SK-N-SH (cell line): ENCODE measurements at regions not wholly inside any gene's neighbourhood (a gene's known extent, or its start where the extent isn't known, plus 50 kb on each side); places are given as distances from the start of the nearest gene placed in this dataset.

Source experiments
- CTCF ChIA-PET: fragments of 300-600, 350-600 bp; formaldehyde crosslinking; extraction: SDS; loops from one replicate; lab custom pipeline; 2021; lab: Yijun Ruan, JAX
- POLR2A ChIA-PET: fragments of 350-600 bp; sonication (Branson Sonifier 250); formaldehyde crosslinking; extraction: SDS; loops from one replicate; lab custom pipeline; 2020; ENCODE audit warnings: antibody characterized with exemption, inconsistent platforms; lab: Yijun Ruan, JAX
- DNase-seq: peaks from one replicate; pipeline ENCODE4 v3.0.0; 2012
- H2AFZ ChIP-seq: fragments of 200-600 bp; sonication (generic); 2 replicates; pipeline ENCODE4 v1.8.1; 2016; ENCODE audit warnings: antibody characterized with exemption, mild to moderate bottlenecking, low read depth
- H3F3A ChIP-seq: fragments of 200-600 bp; sonication (generic); replicated peaks from 2 replicates; pipeline ENCODE3; 2016; ENCODE audit warnings: antibody characterized with exemption, mild to moderate bottlenecking; ENCODE audit not compliant: insufficient read depth
- H3K27ac ChIP-seq, 2 experiments: fragments of 200-500 bp in 1 of 2; fragments of 200-600 bp in 1 of 2; sonication (Bioruptor generic) in 1 of 2; sonication (generic), shearing (Covaris generic) in 1 of 2; 2 replicates each; pipeline versions ENCODE4 v1.5.1 to v1.6.1; 2014 to 2016; ENCODE audit warnings: low read depth in 2 of 2, inconsistent platforms in 1 of 2, low read length in 1 of 2, mild to moderate bottlenecking in 1 of 2, mixed read lengths in 1 of 2
- H3K27me3 ChIP-seq: fragments of 200-600 bp; sonication (generic), shearing (Covaris generic); 2 replicates; pipeline ENCODE4 v1.6.1; 2016; ENCODE audit warnings: mixed run types; ENCODE audit not compliant: insufficient read depth
- H3K36me3 ChIP-seq, 2 experiments: fragments of 200-500 bp in 1 of 2; fragments of 200-600 bp in 1 of 2; sonication (Bioruptor generic) in 1 of 2; sonication (generic) in 1 of 2; replicated peaks in 1 of 2; 2 replicates each; pipeline versions ENCODE3 to v1.5.1; 2014 to 2016; ENCODE audit warnings: low read length in 1 of 2, mild to moderate bottlenecking in 1 of 2; ENCODE audit not compliant: insufficient read depth in 2 of 2, control insufficient read depth in 1 of 2
- H3K4me1 ChIP-seq, 2 experiments: fragments of 200-500 bp in 1 of 2; fragments of 200-600 bp in 1 of 2; sonication (Bioruptor generic) in 1 of 2; sonication (generic), shearing (Covaris generic) in 1 of 2; 2 replicates each; pipeline versions ENCODE4 v1.5.1 to v1.6.1; 2014 to 2016; ENCODE audit warnings: low read depth in 1 of 2, low read length in 1 of 2, mixed run types in 1 of 2; ENCODE audit not compliant: insufficient read depth in 2 of 2, control insufficient read depth in 1 of 2
- H3K4me2 ChIP-seq: fragments of 200-600 bp; sonication (generic), shearing (Covaris generic); 2 replicates; pipeline ENCODE4 v1.6.1; 2017; ENCODE audit warnings: mixed run types
- H3K4me3 ChIP-seq, 2 experiments: fragments of 200-500 bp in 1 of 2; fragments of 200-600 bp in 1 of 2; sonication (Bioruptor generic) in 1 of 2; sonication (generic), shearing (Covaris generic) in 1 of 2; 2 replicates each; pipeline versions ENCODE4 v1.5.1 to v1.8.1; 2014 to 2016; ENCODE audit warnings: low read depth in 2 of 2, inconsistent platforms in 1 of 2, low read length in 1 of 2, mild to moderate bottlenecking in 1 of 2, mixed read lengths in 1 of 2, moderate library complexity in 1 of 2
- H3K79me2 ChIP-seq: fragments of 200-600 bp; sonication (generic); 2 replicates; pipeline ENCODE4 v1.8.1; 2017; ENCODE audit warnings: mild to moderate bottlenecking; ENCODE audit not compliant: insufficient read depth
- H3K9ac ChIP-seq: fragments of 200-600 bp; sonication (generic); 2 replicates; pipeline ENCODE4 v1.6.1; 2017; ENCODE audit warnings: mixed run types
- H3K9me2 ChIP-seq: fragments of 200-600 bp; sonication (generic); 2 replicates; pipeline ENCODE4 v1.6.1; 2017; ENCODE audit warnings: mixed run types
- H3K9me3 ChIP-seq: fragments of 200-600 bp; sonication (generic); 2 replicates; pipeline ENCODE4 v1.6.1; 2017; ENCODE audit warnings: mixed run types, mild to moderate bottlenecking, moderate library complexity
- H4K20me1 ChIP-seq: fragments of 200-600 bp; sonication (generic); 2 replicates; pipeline ENCODE4 v1.6.1; 2017; ENCODE audit warnings: mild to moderate bottlenecking, mixed run types; ENCODE audit not compliant: insufficient read depth
- CHD2 ChIP-seq: fragments of 150-350 bp; IDR thresholded peaks from 2 replicates; pipeline ENCODE4 v1.6.1; 2018; ENCODE audit warnings: low read length; ENCODE audit not compliant: partially characterized antibody
- CTCF ChIP-seq: fragments of 200-600 bp; sonication (generic); IDR thresholded peaks from 2 replicates; pipeline ENCODE4 v1.6.1; 2017; ENCODE audit warnings: antibody characterized with exemption, mild to moderate bottlenecking, moderate library complexity
- ELF1 ChIP-seq: IDR thresholded peaks from 2 replicates; pipeline ENCODE4 v1.4.0; 2012
- FOSL2 ChIP-seq: IDR thresholded peaks from 2 replicates; pipeline ENCODE4 v1.4.0; 2012; ENCODE audit warnings: low read depth, mild to moderate bottlenecking, moderate library complexity, borderline replicate concordance
- FOXJ3 ChIP-seq: sonication (generic); formaldehyde crosslinking; IDR thresholded peaks from 2 replicates; pipeline ENCODE4 v1.5.1; 2020; ENCODE audit warnings: mild to moderate bottlenecking, missing genetic modification reagents
- GABPA ChIP-seq: IDR thresholded peaks from 2 replicates; pipeline ENCODE4 v1.4.0; 2012; ENCODE audit warnings: low read depth, mild to moderate bottlenecking
- GATA2 ChIP-seq: sonication (generic); formaldehyde crosslinking; IDR thresholded peaks from 2 replicates; pipeline ENCODE4 v1.5.0; 2020; ENCODE audit warnings: mild to moderate bottlenecking, missing genetic modification reagents
- JUND ChIP-seq: IDR thresholded peaks from 2 replicates; pipeline ENCODE4 v1.4.0; 2012
- MAX ChIP-seq: IDR thresholded peaks from 2 replicates; pipeline ENCODE4 v1.4.0; 2012; ENCODE audit warnings: low read depth
- MXI1 ChIP-seq: IDR thresholded peaks from 2 replicates; pipeline ENCODE4 v1.6.1; 2012; ENCODE audit warnings: mild to moderate bottlenecking, low read depth, low read length, improper control_type of control experiment
- RAD21 ChIP-seq: IDR thresholded peaks from 2 replicates; pipeline ENCODE4 v1.6.1; 2012; ENCODE audit warnings: mild to moderate bottlenecking, low read length
- SMC3 ChIP-seq: IDR thresholded peaks from 2 replicates; pipeline ENCODE4 v1.6.1; 2012; ENCODE audit warnings: low read depth, low read length, improper control_type of control experiment
- TCF12 ChIP-seq: IDR thresholded peaks from 2 replicates; pipeline ENCODE4 v1.4.0; 2012
- TEAD4 ChIP-seq: IDR thresholded peaks from 2 replicates; pipeline ENCODE4 v1.4.0; 2012; ENCODE audit warnings: mild to moderate bottlenecking, borderline replicate concordance; ENCODE audit not compliant: insufficient read depth
- USF1 ChIP-seq: IDR thresholded peaks from 2 replicates; pipeline ENCODE4 v1.4.0; 2012; ENCODE audit warnings: low read depth, borderline replicate concordance
- USF2 ChIP-seq: fragments of 150-350 bp; IDR thresholded peaks from 2 replicates; pipeline ENCODE4 v1.6.1; 2017; ENCODE audit warnings: antibody characterized with exemption, low read length, low read depth, borderline replicate concordance
- YY1 ChIP-seq: IDR thresholded peaks from 2 replicates; pipeline ENCODE4 v1.4.0; 2012; ENCODE audit warnings: low read depth, mild to moderate bottlenecking
- ZBTB33 ChIP-seq: IDR thresholded peaks from 2 replicates; pipeline ENCODE4 v1.4.0; 2012; ENCODE audit warnings: low read depth, borderline replicate concordance
- WGBS: methylation state at CpG from one replicate; pipeline ENCODE4 v1.1.6; 2017; ENCODE audit warnings: low lambda C conversion rate; 5-methylcytosine and 5-hydroxymethylcytosine counted together

GRCh38 chr17:56096026-56096810 is 57.1 kb upstream of the ANKFN1 start:
- Histone ChIP-seq H3K79me2 (no peaks in the 10 kb centered on the region), H2AFZ (no peak overlapping the region), H3K9me2 (no peaks in the 10 kb centered on the region), H3K4me2 (no peak overlapping the region), H3K4me1 (no peaks in the 10 kb centered on the region), H3K9me3 (no peaks in the 10 kb centered on the region), H4K20me1 (no peaks in the 10 kb centered on the region), H3K36me3 (no peaks in the 10 kb centered on the region), H3K27me3 (0 out of 2 replicates have a peak, but pooled peaks cover 5% of the 10 kb centered on the region), H3F3A (no peaks in the 10 kb centered on the region), H3K4me3 (no peak overlapping the region), H3K27ac (no peak overlapping the region), H3K9ac (no peak overlapping the region)
- POLR2A ChIA-PET = no interaction called here
- TF ChIP-seq FOXJ3 (CRISPR knock-in tag) (no peak), SMC3 (no peak), GATA2 (CRISPR knock-in tag) (no peak), MXI1 (no peak), USF1 (no peak)
- CTCF ChIA-PET = no interaction called here
- no peak for DNase-seq
- under 1% methylated on average over 3 of the region's 3 CpGs for WGBS

GRCh38 chr17:56098746-56099145 is 54.5 kb upstream of the ANKFN1 start:
- Histone ChIP-seq H4K20me1 (no peaks in the 10 kb centered on the region), H3K27me3 (peaks cover 16% of the 10 kb centered on the region; the same call in 1 of the 2 replicates), H3K79me2 (no peaks in the 10 kb centered on the region), H3K36me3 (no peaks in the 10 kb centered on the region), H2AFZ (no peak overlapping the region), H3K4me1 (no peaks in the 10 kb centered on the region), H3K9ac (no peak overlapping the region), H3F3A (no peaks in the 10 kb centered on the region), H3K4me3 (no peak overlapping the region), H3K9me2 (no peaks in the 10 kb centered on the region), H3K4me2 (no peak overlapping the region), H3K27ac (no peak overlapping the region), H3K9me3 (no peaks in the 10 kb centered on the region)
- no peak for TF ChIP-seq FOSL2
- no peak for TF ChIP-seq MXI1
- no peak for TF ChIP-seq CTCF
- TF ChIP-seq ELF1 = no peak
- no peak for TF ChIP-seq RAD21
- no peak for TF ChIP-seq TCF12
- no peak for TF ChIP-seq YY1
- TF ChIP-seq TEAD4 = no peak
- TF ChIP-seq USF1 = no peak
- TF ChIP-seq JUND = no peak
- no peak for TF ChIP-seq CHD2
- no peak for TF ChIP-seq ZBTB33
- no peak for TF ChIP-seq USF2
- TF ChIP-seq MAX = no peak
- no peak for TF ChIP-seq GABPA
- no peak for TF ChIP-seq SMC3
- ChIA-PET POLR2A (interaction anchor here (0.6 kb wide), 1 partner anchor 28 kb away, joined by 3 read pairs; no protein-coding TSS in a partner anchor), CTCF (interaction anchor here (1.5 kb wide), 1 partner anchor 12 kb away, joined by 3 read pairs; no protein-coding TSS in a partner anchor)
- 8% methylated on average over 4 of the region's 4 CpGs for WGBS
- no peak for DNase-seq
